Liver (tissue), 8 donors: ENCODE measurements at regions not wholly inside any gene's neighbourhood (a gene's known extent, or its start where the extent isn't known, plus 50 kb on each side); places are given as distances from the start of the nearest gene placed in this dataset.

Experiments used
- DNase-seq: peaks from one replicate; pipeline ENCODE4 v3.0.0-alpha.2; 2017; ENCODE audit warnings: low spot score
- H3K27ac ChIP-seq, 2 donors: one replicate each; pipeline ENCODE4 v1.7.0; 2013; ENCODE audit warnings: inconsistent platforms in 2 of 2, low read length in 2 of 2, control low read depth in 1 of 2, low read depth in 1 of 2, mild to moderate bottlenecking in 1 of 2
- H3K27me3 ChIP-seq, 4 donors: one replicate each; pipeline versions ENCODE4 v1.6.1 to v1.7.0; 2013; ENCODE audit warnings: low read length in 3 of 4, inconsistent platforms in 1 of 4, mild to moderate bottlenecking in 1 of 4, moderate library complexity in 1 of 4; ENCODE audit not compliant: control insufficient read depth in 4 of 4, insufficient read depth in 4 of 4
- H3K36me3 ChIP-seq, 4 donors: one replicate each; pipeline versions ENCODE4 v1.6.1 to v1.7.0; 2013; ENCODE audit warnings: low read length in 3 of 4, mild to moderate bottlenecking in 3 of 4, low read depth in 1 of 4, moderate library complexity in 1 of 4; ENCODE audit not compliant: control insufficient read depth in 4 of 4, insufficient read depth in 3 of 4
- H3K4me1 ChIP-seq, 4 donors: one replicate each; pipeline versions ENCODE4 v1.6.1 to v1.7.0; 2013; ENCODE audit warnings: low read length in 3 of 4, mild to moderate bottlenecking in 3 of 4, moderate library complexity in 1 of 4; ENCODE audit not compliant: control insufficient read depth in 4 of 4, insufficient read depth in 4 of 4
- H3K4me3 ChIP-seq, 3 donors: one replicate each; pipeline versions ENCODE4 v1.6.1 to v1.7.0; 2013; ENCODE audit warnings: low read length in 3 of 3, control low read depth in 1 of 3, low read depth in 1 of 3, mild to moderate bottlenecking in 1 of 3
- H3K9ac ChIP-seq, 2 donors: one replicate each; pipeline ENCODE4 v1.7.0; 2013; ENCODE audit warnings: low read length in 2 of 2, mild to moderate bottlenecking in 2 of 2, moderate library complexity in 2 of 2, control low read depth in 1 of 2, low read depth in 1 of 2
- H3K9me3 ChIP-seq, 4 donors: one replicate each; pipeline versions ENCODE4 v1.6.1 to v1.7.0; 2013; ENCODE audit warnings: low read length in 3 of 4; ENCODE audit not compliant: control insufficient read depth in 4 of 4
- ATF3 ChIP-seq: IDR thresholded peaks from 2 replicates; pipeline ENCODE4 v1.6.1; 2016; ENCODE audit warnings: antibody characterized with exemption
- CTCF ChIP-seq: fragments of 150-350 bp; IDR thresholded peaks from 2 replicates; pipeline ENCODE4 v1.5.1; 2017; ENCODE audit warnings: improper control_type of control experiment, low read depth, low read length; ENCODE audit not compliant: missing input control
- EGR1 ChIP-seq, 2 donors: IDR thresholded peaks; 2 replicates each; pipeline ENCODE4 v1.6.1; 2016 to 2018; ENCODE audit warnings: antibody characterized with exemption in 2 of 2, low read depth in 2 of 2
- FOXA1 ChIP-seq: IDR thresholded peaks from 2 replicates; pipeline ENCODE4 v1.6.1; 2016; ENCODE audit warnings: antibody characterized with exemption
- FOXA2 ChIP-seq: IDR thresholded peaks from 2 replicates; pipeline ENCODE4 v1.6.1; 2016; ENCODE audit warnings: antibody characterized with exemption
- GABPA ChIP-seq, 2 donors: IDR thresholded peaks in 1 of 2; conservative IDR thresholded peaks in 1 of 2; 2 replicates each; pipeline ENCODE4 v1.6.1; 2016; ENCODE audit warnings: antibody characterized with exemption in 2 of 2, mild to moderate bottlenecking in 1 of 2, moderate library complexity in 1 of 2
- HNF4A ChIP-seq, 2 donors: conservative IDR thresholded peaks; 2 replicates each; pipeline ENCODE4 v1.6.1; 2016; ENCODE audit warnings: antibody characterized with exemption in 2 of 2, mild to moderate bottlenecking in 2 of 2
- HNF4G ChIP-seq: IDR thresholded peaks from 2 replicates; pipeline ENCODE4 v1.6.1; 2016; ENCODE audit warnings: antibody characterized with exemption
- JUND ChIP-seq, 2 donors: IDR thresholded peaks; 2 replicates each; pipeline ENCODE4 v1.6.1; 2016; ENCODE audit warnings: antibody characterized with exemption in 2 of 2
- NR2F2 ChIP-seq: IDR thresholded peaks from 2 replicates; pipeline ENCODE4 v1.6.1; 2016; ENCODE audit warnings: antibody characterized with exemption
- RAD21 ChIP-seq, 2 donors: IDR thresholded peaks; 2 replicates each; pipeline ENCODE4 v1.6.1; 2016; ENCODE audit warnings: antibody characterized with exemption in 2 of 2, mild to moderate bottlenecking in 2 of 2
- RXRA ChIP-seq, 2 donors: IDR thresholded peaks; 2 replicates each; pipeline ENCODE4 v1.6.1; 2017 to 2018; ENCODE audit warnings: antibody characterized with exemption in 2 of 2, mild to moderate bottlenecking in 1 of 2
- SP1 ChIP-seq: IDR thresholded peaks from 2 replicates; pipeline ENCODE4 v1.6.1; 2018; ENCODE audit warnings: antibody characterized with exemption, mild to moderate bottlenecking
- TAF1 ChIP-seq: conservative IDR thresholded peaks from 2 replicates; pipeline ENCODE4 v1.6.1; 2016; ENCODE audit warnings: antibody characterized with exemption, mild to moderate bottlenecking
- YY1 ChIP-seq: IDR thresholded peaks from 2 replicates; pipeline ENCODE4 v1.6.1; 2016; ENCODE audit warnings: antibody characterized with exemption, mild to moderate bottlenecking
- ZBTB33 ChIP-seq: IDR thresholded peaks from 2 replicates; pipeline ENCODE4 v1.6.1; 2016; ENCODE audit warnings: antibody characterized with exemption
- WGBS: extraction: QIAGEN DNeasy Blood & Tissue Kit; methylation state at CpG from one replicate; pipeline ENCODE4 v1.1.7; 2013; 5-methylcytosine and 5-hydroxymethylcytosine counted together
- TF ChIP-seq, protein P1 (sequence below): IDR thresholded peaks from 2 replicates; pipeline ENCODE4 v1.6.1; 2016; ENCODE audit warnings: antibody characterized with exemption, mild to moderate bottlenecking
- TF ChIP-seq, protein P2 (sequence below): IDR thresholded peaks from 2 replicates; pipeline ENCODE4 v1.6.1; 2016; ENCODE audit warnings: antibody characterized with exemption
- donor health status: healthy.
- donor health status: healthy.
- donor health status: healthy.
- donor health status: healthy.
- donor health status: healthy.

GRCh38 chr2:59250307-59250677 is 1009.2 kb upstream of the FANCL start:
- no peaks in the 10 kb centered on the region for H3K36me3 ChIP-seq
- H3K4me1 ChIP-seq = no peaks in the 10 kb centered on the region
- H3K27me3 ChIP-seq = no peaks in the 10 kb centered on the region
- no peak for DNase-seq
- H3K9me3 ChIP-seq = no peaks in the 10 kb centered on the region
- H3K9ac ChIP-seq = no peak overlapping the region
- no peak overlapping the region for H3K27ac ChIP-seq
- TF ChIP-seq HNF4A (conservative IDR thresholded peaks at IDR 0.05) = no peak
- no peak overlapping the region for H3K4me3 ChIP-seq
- 79% methylated on average over 1 of the region's 1 CpG for WGBS

GRCh38 chr2:59249441-59250306 is 1008.5 kb upstream of the FANCL start:
- Histone ChIP-seq H3K27me3 (no peaks in the 10 kb centered on the region), H3K4me1 (no peaks in the 10 kb centered on the region), H3K9me3 (no peaks in the 10 kb centered on the region), H3K4me3 (no peak overlapping the region), H3K27ac (no peak overlapping the region), H3K9ac (no peak overlapping the region), H3K36me3 (no peaks in the 10 kb centered on the region)
- DNase-seq = no peak
- TF ChIP-seq YY1 (no peak), TAF1 (no peak), RAD21 (IDR thresholded peaks at IDR 0.05) (no peak), ZBTB33 (no peak), FOXA2 (no peak), NR2F2 (no peak), ATF3 (no peak)
- WGBS = 71% methylated on average over 23 of the region's 23 CpGs

GRCh38 chr2:59239146-59239545 is 998.0 kb upstream of the FANCL start:
- no peaks in the 10 kb centered on the region for H3K36me3 ChIP-seq
- no peak for DNase-seq
- WGBS = 35% methylated on average over 4 of the region's 4 CpGs
- H3K4me1 ChIP-seq = no peaks in the 10 kb centered on the region
- H3K27ac ChIP-seq = no peak overlapping the region
- H3K9ac ChIP-seq = no peak overlapping the region
- H3K4me3 ChIP-seq = no peak overlapping the region
- H3K9me3 ChIP-seq = no peaks in the 10 kb centered on the region
- H3K27me3 ChIP-seq = peaks cover 0 to 4% (median 0%) of the 10 kb centered on the region in 4 donors
- TF ChIP-seq ZBTB33 = no peak
- TF ChIP-seq CTCF = no peak
- TF ChIP-seq SP1 = no peak
- no peak for TF ChIP-seq NR2F2
- no peak for TF ChIP-seq JUND (IDR thresholded peaks at IDR 0.05)
- no peak for TF ChIP-seq FOXA2
- TF ChIP-seq GABPA (IDR thresholded peaks at IDR 0.05 in 1 of 2, conservative IDR thresholded peaks at IDR 0.05 in 1 of 2) = no peak
- TF ChIP-seq, protein P1, sequence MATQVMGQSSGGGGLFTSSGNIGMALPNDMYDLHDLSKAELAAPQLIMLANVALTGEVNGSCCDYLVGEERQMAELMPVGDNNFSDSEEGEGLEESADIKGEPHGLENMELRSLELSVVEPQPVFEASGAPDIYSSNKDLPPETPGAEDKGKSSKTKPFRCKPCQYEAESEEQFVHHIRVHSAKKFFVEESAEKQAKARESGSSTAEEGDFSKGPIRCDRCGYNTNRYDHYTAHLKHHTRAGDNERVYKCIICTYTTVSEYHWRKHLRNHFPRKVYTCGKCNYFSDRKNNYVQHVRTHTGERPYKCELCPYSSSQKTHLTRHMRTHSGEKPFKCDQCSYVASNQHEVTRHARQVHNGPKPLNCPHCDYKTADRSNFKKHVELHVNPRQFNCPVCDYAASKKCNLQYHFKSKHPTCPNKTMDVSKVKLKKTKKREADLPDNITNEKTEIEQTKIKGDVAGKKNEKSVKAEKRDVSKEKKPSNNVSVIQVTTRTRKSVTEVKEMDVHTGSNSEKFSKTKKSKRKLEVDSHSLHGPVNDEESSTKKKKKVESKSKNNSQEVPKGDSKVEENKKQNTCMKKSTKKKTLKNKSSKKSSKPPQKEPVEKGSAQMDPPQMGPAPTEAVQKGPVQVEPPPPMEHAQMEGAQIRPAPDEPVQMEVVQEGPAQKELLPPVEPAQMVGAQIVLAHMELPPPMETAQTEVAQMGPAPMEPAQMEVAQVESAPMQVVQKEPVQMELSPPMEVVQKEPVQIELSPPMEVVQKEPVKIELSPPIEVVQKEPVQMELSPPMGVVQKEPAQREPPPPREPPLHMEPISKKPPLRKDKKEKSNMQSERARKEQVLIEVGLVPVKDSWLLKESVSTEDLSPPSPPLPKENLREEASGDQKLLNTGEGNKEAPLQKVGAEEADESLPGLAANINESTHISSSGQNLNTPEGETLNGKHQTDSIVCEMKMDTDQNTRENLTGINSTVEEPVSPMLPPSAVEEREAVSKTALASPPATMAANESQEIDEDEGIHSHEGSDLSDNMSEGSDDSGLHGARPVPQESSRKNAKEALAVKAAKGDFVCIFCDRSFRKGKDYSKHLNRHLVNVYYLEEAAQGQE = no peak
- no peak for TF ChIP-seq FOXA1
- no peak for TF ChIP-seq EGR1 (IDR thresholded peaks at IDR 0.05; ENCODE audit: low read depth in 2 of 2)
- TF ChIP-seq TAF1 = no peak
- TF ChIP-seq YY1 = no peak
- TF ChIP-seq HNF4A (conservative IDR thresholded peaks at IDR 0.05) = no peak
- no peak for TF ChIP-seq RXRA (IDR thresholded peaks at IDR 0.05)
- TF ChIP-seq, protein P2, sequence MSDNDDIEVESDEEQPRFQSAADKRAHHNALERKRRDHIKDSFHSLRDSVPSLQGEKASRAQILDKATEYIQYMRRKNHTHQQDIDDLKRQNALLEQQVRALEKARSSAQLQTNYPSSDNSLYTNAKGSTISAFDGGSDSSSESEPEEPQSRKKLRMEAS = no peak
- TF ChIP-seq HNF4G = no peak
